WTC11 (cell line): ENCODE measurements at regions not wholly inside any gene's neighbourhood (a gene's known extent, or its start where the extent isn't known, plus 50 kb on each side); places are given as distances from the start of the nearest gene placed in this dataset.

Experiments
- ATAC-seq: fragments of 200-7000 bp; cut with Tn5 transposase; 2 replicates; pipeline ENCODE4 v1.10.0; 2021; ENCODE audit warnings: mild to moderate bottlenecking, moderate library complexity
- CTCF ChIA-PET: fragments of 300-600 bp; sonication (Branson Sonifier 250); formaldehyde crosslinking; loops from one replicate; lab custom pipeline; 2021; ENCODE audit warnings: antibody characterized with exemption; lab: Charles Lee
- POLR2A ChIA-PET: fragments of 350-600 bp; sonication (Branson Sonifier 250); formaldehyde crosslinking; loops from one replicate; lab custom pipeline; 2021; ENCODE audit warnings: antibody characterized with exemption; lab: Charles Lee
- DNase-seq: peaks from one replicate; pipeline ENCODE4 v3.0.0; 2021; ENCODE audit warnings: low spot score
- H3K27ac Mint-ChIP-seq: 2 replicates; pipeline ENCODE4 v1.8.0; 2021; ENCODE audit warnings: mixed read lengths
- H3K27me3 Mint-ChIP-seq: 2 replicates; pipeline ENCODE4 v1.8.0; 2021; ENCODE audit warnings: low read depth, mild to moderate bottlenecking, moderate library complexity, mixed read lengths
- H3K36me3 Mint-ChIP-seq: 2 replicates; pipeline ENCODE4 v1.8.0; 2021; ENCODE audit warnings: mixed read lengths
- H3K4me1 Mint-ChIP-seq: 2 replicates; pipeline ENCODE4 v1.8.0; 2022; ENCODE audit warnings: mixed read lengths
- H3K4me3 Mint-ChIP-seq: 2 replicates; pipeline ENCODE4 v1.8.0; 2021; ENCODE audit warnings: mild to moderate bottlenecking, moderate library complexity, mixed read lengths
- H3K9me3 Mint-ChIP-seq: 2 replicates; pipeline ENCODE4 v1.8.0; 2021; ENCODE audit warnings: mixed read lengths
- ATF6 ChIP-seq: sonication (generic); formaldehyde crosslinking; IDR thresholded peaks from 2 replicates; pipeline ENCODE4 v1.8.1; 2023; ENCODE audit warnings: mild to moderate bottlenecking, missing genetic modification reagents
- CREB1 ChIP-seq: sonication (generic); formaldehyde crosslinking; IDR thresholded peaks from 2 replicates; pipeline ENCODE4 v1.8.0; 2023; ENCODE audit warnings: mild to moderate bottlenecking, missing genetic modification reagents
- CREM ChIP-seq: sonication (generic); formaldehyde crosslinking; IDR thresholded peaks from 2 replicates; pipeline ENCODE4 v1.8.1; 2022; ENCODE audit warnings: mild to moderate bottlenecking, missing genetic modification reagents, moderate library complexity
- E2F1 ChIP-seq: sonication (generic); formaldehyde crosslinking; IDR thresholded peaks from 2 replicates; pipeline ENCODE4 v1.8.0; 2022; ENCODE audit warnings: mild to moderate bottlenecking, missing genetic modification reagents
- ERG ChIP-seq: fragments of 250-450 bp; sonication (Bioruptor Pico); IDR thresholded peaks from 2 replicates; pipeline ENCODE4 v1.8.0; 2021; ENCODE audit warnings: mild to moderate bottlenecking
- ESRRA ChIP-seq: sonication (generic); formaldehyde crosslinking; IDR thresholded peaks from 2 replicates; pipeline ENCODE4 v1.8.1; 2022; ENCODE audit warnings: mild to moderate bottlenecking, missing genetic modification reagents, borderline replicate concordance
- ETV6 ChIP-seq: sonication (generic); formaldehyde crosslinking; IDR thresholded peaks from 2 replicates; pipeline ENCODE4 v1.8.1; 2022; ENCODE audit warnings: mild to moderate bottlenecking, missing genetic modification reagents
- GRHL2 ChIP-seq: fragments of 250-450 bp; sonication (Bioruptor Pico); IDR thresholded peaks from 2 replicates; pipeline ENCODE4 v1.8.0; 2022; ENCODE audit warnings: mild to moderate bottlenecking, moderate library complexity; ENCODE audit not compliant: insufficient replicate concordance, severe bottlenecking
- GTF2I ChIP-seq: fragments of 250-450 bp; sonication (Bioruptor Pico); conservative IDR thresholded peaks from 2 replicates; pipeline ENCODE4 v1.4.0; 2021; ENCODE audit warnings: mild to moderate bottlenecking
- KAT7 ChIP-seq: sonication (generic); formaldehyde crosslinking; IDR thresholded peaks from 2 replicates; pipeline ENCODE4 v1.8.1; 2023; ENCODE audit warnings: missing genetic modification reagents, mild to moderate bottlenecking, borderline replicate concordance
- MAX ChIP-seq: sonication (generic); formaldehyde crosslinking; IDR thresholded peaks from 2 replicates; pipeline ENCODE4 v1.8.0; 2022; ENCODE audit warnings: mild to moderate bottlenecking, missing genetic modification reagents
- NFATC4 ChIP-seq: fragments of 250-450 bp; sonication (Bioruptor Pico); IDR thresholded peaks from 2 replicates; pipeline ENCODE4 v1.9.0; 2021; ENCODE audit warnings: mild to moderate bottlenecking
- TCF7 ChIP-seq: sonication (generic); formaldehyde crosslinking; IDR thresholded peaks from 2 replicates; pipeline ENCODE4 v1.8.0; 2022; ENCODE audit warnings: mild to moderate bottlenecking, low read depth, missing genetic modification reagents, moderate library complexity
- TEAD1 ChIP-seq: sonication (generic); formaldehyde crosslinking; IDR thresholded peaks from 2 replicates; pipeline ENCODE4 v1.8.0; 2022; ENCODE audit warnings: mild to moderate bottlenecking, missing genetic modification reagents
- ZNF121 ChIP-seq: sonication (generic); formaldehyde crosslinking; IDR thresholded peaks from 2 replicates; pipeline ENCODE4 v1.8.0; 2023; ENCODE audit warnings: missing genetic modification reagents
- ZNF263 ChIP-seq: sonication (generic); formaldehyde crosslinking; IDR thresholded peaks from 2 replicates; pipeline ENCODE4 v1.8.1; 2022; ENCODE audit warnings: low read depth, mild to moderate bottlenecking, moderate library complexity, missing genetic modification reagents
- ZNF281 ChIP-seq: sonication (generic); formaldehyde crosslinking; IDR thresholded peaks from 2 replicates; pipeline ENCODE4 v1.8.0; 2023; ENCODE audit warnings: mild to moderate bottlenecking, missing genetic modification reagents
- ZNF317 ChIP-seq: sonication (generic); formaldehyde crosslinking; IDR thresholded peaks from 2 replicates; pipeline ENCODE4 v1.8.1; 2023; ENCODE audit warnings: low read depth, mild to moderate bottlenecking, moderate library complexity, missing genetic modification reagents, borderline replicate concordance

GRCh38 chr10:29163746-29164145, 125.1 kb upstream of the LYZL1 start:
- DNase-seq (no peak), ATAC-seq (no peak)
- Mint-ChIP-seq H3K27ac (no peak overlapping the region), H3K4me1 (peaks cover 24% of the 10 kb centered on the region), H3K36me3 (peaks cover 57% of the 10 kb centered on the region), H3K9me3 (peaks cover 59% of the 10 kb centered on the region), H3K27me3 (no peaks in the 10 kb centered on the region; the same call in 1 of the 2 replicates), H3K4me3 (no peak overlapping the region)
- TF ChIP-seq TCF7 (CRISPR knock-in tag), result no peak
- no peak for TF ChIP-seq ETV6 (CRISPR knock-in tag)
- CTCF ChIA-PET, result no interaction called here
- POLR2A ChIA-PET, result no interaction called here

- CTCF ChIA-PET, result interaction anchor here (0.7 kb wide), 1 partner anchor 799 kb away, joined by 3 read pairs; no protein-coding TSS in a partner anchor
- no peak for ATAC-seq
- no peaks in the 10 kb centered on the region; the same call in 1 of the 2 replicates for H3K27me3 Mint-ChIP-seq
- H3K4me3 Mint-ChIP-seq, result no peak overlapping the region
- H3K9me3 Mint-ChIP-seq, result peaks cover 82% of the 10 kb centered on the region
- DNase-seq, result no peak
- H3K27ac Mint-ChIP-seq, result no peak overlapping the region
- POLR2A ChIA-PET, result no interaction called here
- TF ChIP-seq ZNF263 (no peak), ZNF317 (CRISPR knock-in tag) (peak; percentile 96)
- H3K4me1 Mint-ChIP-seq, result peaks cover 4% of the 10 kb centered on the region
- H3K36me3 Mint-ChIP-seq, result peaks cover 79% of the 10 kb centered on the region
Observed at GRCh38 chr10:29166713-29167112, 122.2 kb upstream of the LYZL1 start.

GRCh38 chr10:29169021-29169420, 119.8 kb upstream of the LYZL1 start:
- ChIA-PET CTCF (no interaction called here), POLR2A (no interaction called here)
- no peak for TF ChIP-seq GRHL2
- TF ChIP-seq ESRRA (CRISPR knock-in tag), result no peak
- H3K4me1 Mint-ChIP-seq, result 0 out of 2 replicates have a peak, but pooled peaks cover 4% of the 10 kb centered on the region
- no peak for DNase-seq
- peaks cover 75% of the 10 kb centered on the region for H3K36me3 Mint-ChIP-seq
- H3K9me3 Mint-ChIP-seq, result peaks cover 77% of the 10 kb centered on the region
- ATAC-seq, result no peak
- H3K27me3 Mint-ChIP-seq, result no peaks in the 10 kb centered on the region; the same call in 1 of the 2 replicates
- H3K4me3 Mint-ChIP-seq, result no peak overlapping the region
- no peak overlapping the region for H3K27ac Mint-ChIP-seq

GRCh38 chr10:29171717-29172116, 117.2 kb upstream of the LYZL1 start:
- no peaks in the 10 kb centered on the region for H3K27me3 Mint-ChIP-seq
- ATAC-seq (no peak), DNase-seq (no peak)
- H3K36me3 Mint-ChIP-seq, result peaks cover 60% of the 10 kb centered on the region
- 0 out of 2 replicates have a peak, but pooled peaks cover 4% of the 10 kb centered on the region for H3K4me1 Mint-ChIP-seq
- H3K27ac Mint-ChIP-seq, result no peak overlapping the region
- TF ChIP-seq ZNF121 (CRISPR knock-in tag) (no peak), TEAD1 (no peak), E2F1 (CRISPR knock-in tag) (no peak), MAX (CRISPR knock-in tag) (no peak), CREM (no peak), NFATC4 (CRISPR knock-in tag) (no peak), GTF2I (CRISPR knock-in tag) (no peak), CREB1 (CRISPR knock-in tag) (no peak), KAT7 (CRISPR knock-in tag) (no peak), ZNF281 (CRISPR knock-in tag) (no peak), ERG (CRISPR knock-in tag) (no peak), ATF6 (CRISPR knock-in tag) (no peak)
- TF ChIP-seq, all 79 proteins: peak for 0
- CTCF ChIA-PET, result no interaction called here
- POLR2A ChIA-PET, result interaction anchor here (0.6 kb wide), 1 partner anchor 842 kb away, joined by 5 read pairs; no protein-coding TSS in a partner anchor
- Mint-ChIP-seq H3K4me3 (no peak overlapping the region), H3K9me3 (peaks cover 66% of the 10 kb centered on the region)
